HepG2 (cell line): ENCODE measurements at regions not wholly inside any gene's neighbourhood (a gene's known extent, or its start where the extent isn't known, plus 50 kb on each side); places are given as distances from the start of the nearest gene placed in this dataset.

ENCODE experiments used
- ATAC-seq: fragments of 200-7000 bp; cut with Tn5 transposase; 3 replicates; pipeline ENCODE4 v1.9.1; 2020; ENCODE audit warnings: mild to moderate bottlenecking, moderate library complexity
- BruUV-seq: library from RNA; stranded (reverse); fragments of 400-500 nt; replicated peaks from 2 replicates; lab custom pipeline; 2021; lab: Mats Ljungman, UMichigan
- CTCF ChIA-PET: fragments of 300-600 bp; formaldehyde crosslinking; extraction: SDS; loops from one replicate; lab custom pipeline; 2021; ENCODE audit warnings: low total read pairs, inconsistent platforms, low intra/inter-chr PET ratio; lab: Yijun Ruan, JAX
- POLR2A ChIA-PET: fragments of 350-600 bp; sonication (Branson Sonifier 250); formaldehyde crosslinking; loops from one replicate; lab custom pipeline; 2020; ENCODE audit warnings: antibody characterized with exemption, inconsistent platforms; lab: Yijun Ruan, JAX
- DNase-seq: peaks from one replicate; pipeline ENCODE4 v3.0.0-alpha.2; 2015; ENCODE audit warnings: low spot score
- FAIRE-seq: peaks from 3 replicates; lab custom pipeline; 2011; peaks lifted over from hg19 to GRCh38; lab: Jason Lieb, UNC
- H2AFZ ChIP-seq: one replicate; pipeline ENCODE4 v1.6.1; 2011; ENCODE audit warnings: low read length, inconsistent platforms
- H3K27ac ChIP-seq: fragments of 300-600 bp; 3 replicates; pipeline ENCODE4 v1.8.0; 2011; ENCODE audit warnings: mixed run types, mild to moderate bottlenecking, mixed read lengths, low read length, inconsistent platforms; ENCODE audit not compliant: insufficient read depth; ENCODE audit errors: extremely low read length
- H3K27me3 ChIP-seq, 2 experiments: fragments of 200-600 bp in 1 of 2; 2 replicates in 1 of 2; 3 replicates in 1 of 2; pipeline versions ENCODE4 v1.6.0 to v1.8.0; 2011; ENCODE audit warnings: low read length in 2 of 2, mild to moderate bottlenecking in 2 of 2, moderate library complexity in 2 of 2, inconsistent platforms in 1 of 2; ENCODE audit not compliant: insufficient read depth in 2 of 2, control insufficient read depth in 1 of 2
- H3K36me3 ChIP-seq, 2 experiments: fragments of 200-600 bp in 1 of 2; replicated peaks in 1 of 2; 2 replicates in 1 of 2; 3 replicates in 1 of 2; pipeline versions ENCODE4 v1.5.1 to v1.8.0; 2011; ENCODE audit warnings: low read length in 2 of 2, inconsistent platforms in 1 of 2; ENCODE audit not compliant: insufficient read depth in 2 of 2, control insufficient read depth in 1 of 2
- H3K4me1 ChIP-seq: 2 replicates; pipeline ENCODE4 v1.5.1; 2012; ENCODE audit warnings: low read length, inconsistent platforms; ENCODE audit not compliant: insufficient read depth
- H3K4me2 ChIP-seq: 2 replicates; pipeline ENCODE4 v1.6.0; 2011; ENCODE audit warnings: low read depth, low read length, inconsistent platforms
- H3K4me3 ChIP-seq, 3 experiments: fragments of 200-600 bp in 1 of 3; sonication (generic), shearing (Covaris generic) in 1 of 3; replicated peaks in 1 of 3; 2 replicates each; pipeline ENCODE4 v1.5.1; 2011 to 2016; ENCODE audit warnings: low read length in 3 of 3, inconsistent platforms in 2 of 3, low read depth in 2 of 3, mild to moderate bottlenecking in 2 of 3, control low read depth in 1 of 3, mixed read lengths in 1 of 3; ENCODE audit not compliant: insufficient read depth in 1 of 3
- H3K79me2 ChIP-seq: one replicate; pipeline ENCODE4 v1.6.1; 2011; ENCODE audit warnings: low read length, inconsistent platforms; ENCODE audit not compliant: insufficient read depth
- H3K9ac ChIP-seq: 2 replicates; pipeline ENCODE4 v1.6.0; 2011; ENCODE audit warnings: mild to moderate bottlenecking, low read depth, low read length, inconsistent platforms; ENCODE audit not compliant: insufficient read depth
- H3K9me3 ChIP-seq: 2 replicates; pipeline ENCODE4 v1.5.1; 2012; ENCODE audit warnings: mild to moderate bottlenecking, low read length
- H4K20me1 ChIP-seq: 2 replicates; pipeline ENCODE4 v1.6.0; 2011; ENCODE audit warnings: inconsistent platforms, mild to moderate bottlenecking, low read length, moderate library complexity; ENCODE audit not compliant: insufficient read depth
- ELF3 ChIP-seq: IDR thresholded peaks from 2 replicates; pipeline ENCODE4 v1.6.1; 2016; ENCODE audit warnings: missing genetic modification reagents, missing compliant biosample characterization
- ERF ChIP-seq: IDR thresholded peaks from 2 replicates; pipeline ENCODE4 v1.6.1; 2018; ENCODE audit warnings: missing biosample characterization, missing genetic modification reagents
- FIP1L1 ChIP-seq: fragments of 200-400 bp; formaldehyde crosslinking; IDR thresholded peaks from 2 replicates; pipeline ENCODE4 v1.6.1; 2018; ENCODE audit warnings: low read depth, mild to moderate bottlenecking, low read length, moderate library complexity, borderline replicate concordance; ENCODE audit not compliant: insufficient read depth
- JUND ChIP-seq: sonication (generic); formaldehyde crosslinking; IDR thresholded peaks from 2 replicates; pipeline ENCODE4 v1.8.0; 2022; ENCODE audit warnings: mild to moderate bottlenecking, missing genetic modification reagents
- KDM3A ChIP-seq: IDR thresholded peaks from 2 replicates; pipeline ENCODE4 v1.6.1; 2018; ENCODE audit warnings: low read depth, missing compliant biosample characterization
- MIXL1 ChIP-seq: IDR thresholded peaks from 2 replicates; pipeline ENCODE4 v1.6.1; 2016
- RNF2 ChIP-seq: fragments of 450-650 bp; conservative IDR thresholded peaks from 2 replicates; pipeline ENCODE4 v1.6.1; 2016; ENCODE audit warnings: low read depth
- SMARCE1 ChIP-seq: fragments of 450-650 bp; IDR thresholded peaks from 2 replicates; pipeline ENCODE4 v1.6.1; 2017; ENCODE audit warnings: borderline replicate concordance
- SNRNP70 ChIP-seq: fragments of 200-400 bp; formaldehyde crosslinking; IDR thresholded peaks from 2 replicates; pipeline ENCODE4 v1.6.1; 2017; ENCODE audit warnings: mild to moderate bottlenecking, low read depth, low read length, moderate library complexity
- TCF7L2 ChIP-seq: IDR thresholded peaks from 2 replicates; pipeline ENCODE4 v1.6.1; 2011; ENCODE audit warnings: mild to moderate bottlenecking, low read depth, low read length, moderate library complexity
- ZC3H13 ChIP-seq: sonication (generic); formaldehyde crosslinking; IDR thresholded peaks from 2 replicates; pipeline ENCODE4 v1.8.1; 2023; ENCODE audit warnings: mild to moderate bottlenecking, missing genetic modification reagents, moderate library complexity
- ZNF383 ChIP-seq: sonication (generic); formaldehyde crosslinking; IDR thresholded peaks from 2 replicates; pipeline ENCODE4 v1.4.0; 2020; ENCODE audit warnings: missing genetic modification reagents, mild to moderate bottlenecking, borderline replicate concordance
- ZNF773 ChIP-seq: sonication (generic); formaldehyde crosslinking; IDR thresholded peaks from 2 replicates; pipeline ENCODE4 v1.4.0; 2020; ENCODE audit warnings: missing genetic modification reagents, borderline replicate concordance
- WGBS: methylation state at CpG from one replicate; pipeline ENCODE4 v1.1.6; 2017; ENCODE audit warnings: low lambda C conversion rate; 5-methylcytosine and 5-hydroxymethylcytosine counted together
- in situ Hi-C: cut with HindIII; loops from 2 replicates; pipeline ENCODE4 v1.10.0; 2017; ENCODE audit warnings: low pct_unique_long_range_greater_than_20kb; ENCODE audit not compliant: extremely low pct_ligation_motif_present
- intact Hi-C: fragments of 100-400 bp; cut with micrococcal nuclease; formaldehyde crosslinking; loops from one replicate; pipeline ENCODE4 v1.10.0; 2022; ENCODE audit not compliant: unreplicated experiment
- TF ChIP-seq, protein P1 (sequence below): sonication (generic); formaldehyde crosslinking; IDR thresholded peaks from 2 replicates; pipeline ENCODE4 v1.4.0; 2020; ENCODE audit warnings: missing genetic modification reagents

DNA sequence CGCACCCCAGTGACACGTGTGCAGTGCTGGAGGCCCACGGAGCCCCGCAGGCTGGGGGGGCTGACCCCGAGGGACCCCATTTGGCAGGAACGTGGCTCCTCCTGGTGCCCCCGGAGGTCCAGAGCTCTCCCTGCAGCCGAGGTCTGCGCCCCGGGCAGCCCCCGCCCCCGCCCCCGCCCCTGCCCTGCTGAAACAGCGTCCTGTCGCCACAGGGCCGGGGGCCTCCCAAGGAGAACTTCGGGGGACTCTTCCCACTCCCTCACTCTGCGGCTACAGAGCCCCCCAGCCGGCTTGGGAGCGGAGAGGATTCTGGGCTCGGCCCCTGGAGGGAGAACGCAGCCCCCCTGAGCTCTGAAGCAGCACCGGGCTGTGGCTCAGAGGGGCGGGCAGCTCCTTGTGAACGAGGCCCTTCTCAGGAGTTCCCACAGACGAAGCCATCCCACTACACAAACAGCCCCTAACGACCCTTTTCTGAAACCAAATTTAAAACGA is 115.2 kb downstream of the DLL1 start:
- Histone ChIP-seq H3K27me3 (peaks cover 5 to 34% of the 10 kb centered on the region in 2 experiments), H4K20me1 (no peaks in the 10 kb centered on the region), H3K79me2 (no peaks in the 10 kb centered on the region), H2AFZ (no peak overlapping the region), H3K27ac (no peak overlapping the region), H3K4me1 (no peaks in the 10 kb centered on the region), H3K4me2 (no peak overlapping the region), H3K9me3 (peaks cover 4% of the 10 kb centered on the region; the same call in 1 of the 2 replicates), H3K4me3 (no peak overlapping the region), H3K9ac (no peak overlapping the region), H3K36me3 (no peaks in the 10 kb centered on the region)
- WGBS, result 46% methylated on average over 6 of the region's 28 CpGs
- no peak for FAIRE-seq
- POLR2A ChIA-PET, result no interaction called here
- no peak for DNase-seq
- ATAC-seq, result no peak
- TF ChIP-seq, protein P1, sequence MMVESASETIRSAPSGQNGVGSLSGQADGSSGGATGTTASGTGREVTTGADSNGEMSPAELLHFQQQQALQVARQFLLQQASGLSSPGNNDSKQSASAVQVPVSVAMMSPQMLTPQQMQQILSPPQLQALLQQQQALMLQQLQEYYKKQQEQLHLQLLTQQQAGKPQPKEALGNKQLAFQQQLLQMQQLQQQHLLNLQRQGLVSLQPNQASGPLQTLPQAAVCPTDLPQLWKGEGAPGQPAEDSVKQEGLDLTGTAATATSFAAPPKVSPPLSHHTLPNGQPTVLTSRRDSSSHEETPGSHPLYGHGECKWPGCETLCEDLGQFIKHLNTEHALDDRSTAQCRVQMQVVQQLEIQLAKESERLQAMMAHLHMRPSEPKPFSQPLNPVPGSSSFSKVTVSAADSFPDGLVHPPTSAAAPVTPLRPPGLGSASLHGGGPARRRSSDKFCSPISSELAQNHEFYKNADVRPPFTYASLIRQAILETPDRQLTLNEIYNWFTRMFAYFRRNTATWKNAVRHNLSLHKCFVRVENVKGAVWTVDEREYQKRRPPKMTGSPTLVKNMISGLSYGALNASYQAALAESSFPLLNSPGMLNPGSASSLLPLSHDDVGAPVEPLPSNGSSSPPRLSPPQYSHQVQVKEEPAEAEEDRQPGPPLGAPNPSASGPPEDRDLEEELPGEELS (CRISPR knock-in tag), result no peak
- TF ChIP-seq ZNF383 (CRISPR knock-in tag), result no peak
- no peak for TF ChIP-seq SMARCE1
- no peak for TF ChIP-seq TCF7L2
- no peak for TF ChIP-seq JUND (CRISPR knock-in tag)
- no peak for TF ChIP-seq MIXL1 (CRISPR knock-in tag)
- TF ChIP-seq SNRNP70, result no peak
- no peak for TF ChIP-seq ELF3 (CRISPR knock-in tag)
- TF ChIP-seq ZC3H13, result no peak
- no peak for TF ChIP-seq KDM3A (CRISPR knock-in tag)
- TF ChIP-seq RNF2, result no peak
- TF ChIP-seq ZNF773 (CRISPR knock-in tag), result no peak
- no peak for TF ChIP-seq FIP1L1
- no peak for TF ChIP-seq ERF
- intact Hi-C loops (no loop called here), in situ Hi-C loops (no loop called here)
- no TSS peak for BruUV-seq
- CTCF ChIA-PET, result no interaction called here
